Right lobe of liver (tissue), 4 donors: ENCODE measurements at regions not wholly inside any gene's neighbourhood (a gene's known extent, or its start where the extent isn't known, plus 50 kb on each side); places are given as distances from the start of the nearest gene placed in this dataset.
"Not testable (repeated sequence)": the region's sequence is repeated elsewhere in the genome, so short reads cannot be mapped to it uniquely, and the experiment has no call there.

Experiments
- POLR2A ChIP-seq: fragments of 450-650 bp; IDR thresholded peaks from one replicate; pipeline ENCODE4 v1.6.1; 2017; ENCODE audit warnings: antibody characterized with exemption, mild to moderate bottlenecking
- TF ChIP-seq, protein P1 (sequence below), 4 donors: fragments of 200-600 bp in 3 of 4; fragments of 450-650 bp in 1 of 4; IDR thresholded peaks; one replicate each; pipeline versions ENCODE4 v1.5.1 to v1.8.0; 2016 to 2022; ENCODE audit warnings: antibody characterized with exemption in 4 of 4, mild to moderate bottlenecking in 2 of 4
- donor health status: DM: no; HTN: no; CAD: no.
- donor health status: DM: no; HTN: no; CAD: no.
- donor health status: DM: no; HTN: yes; CAD: no.

DNA sequence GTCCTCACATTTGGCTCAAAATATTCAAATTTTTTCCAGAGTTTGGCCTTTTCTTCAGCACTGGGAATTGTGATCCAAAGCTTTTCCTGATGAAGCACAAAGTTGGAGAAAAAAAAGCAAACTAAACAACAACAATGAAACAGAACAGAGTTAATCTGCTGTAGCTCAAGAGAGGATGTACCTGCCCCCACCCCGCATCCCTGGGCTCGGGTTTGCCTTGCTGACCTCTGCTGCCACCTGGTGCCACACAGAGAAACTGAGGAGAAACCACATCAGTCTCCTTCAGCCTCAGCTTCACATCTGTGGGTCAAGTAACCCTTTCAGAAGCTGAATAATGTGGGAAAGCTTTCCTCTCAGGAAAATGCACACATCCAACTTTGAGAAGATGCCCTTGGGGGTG, 290.4 kb downstream of the RTP5 start:
- TF ChIP-seq, protein P1, sequence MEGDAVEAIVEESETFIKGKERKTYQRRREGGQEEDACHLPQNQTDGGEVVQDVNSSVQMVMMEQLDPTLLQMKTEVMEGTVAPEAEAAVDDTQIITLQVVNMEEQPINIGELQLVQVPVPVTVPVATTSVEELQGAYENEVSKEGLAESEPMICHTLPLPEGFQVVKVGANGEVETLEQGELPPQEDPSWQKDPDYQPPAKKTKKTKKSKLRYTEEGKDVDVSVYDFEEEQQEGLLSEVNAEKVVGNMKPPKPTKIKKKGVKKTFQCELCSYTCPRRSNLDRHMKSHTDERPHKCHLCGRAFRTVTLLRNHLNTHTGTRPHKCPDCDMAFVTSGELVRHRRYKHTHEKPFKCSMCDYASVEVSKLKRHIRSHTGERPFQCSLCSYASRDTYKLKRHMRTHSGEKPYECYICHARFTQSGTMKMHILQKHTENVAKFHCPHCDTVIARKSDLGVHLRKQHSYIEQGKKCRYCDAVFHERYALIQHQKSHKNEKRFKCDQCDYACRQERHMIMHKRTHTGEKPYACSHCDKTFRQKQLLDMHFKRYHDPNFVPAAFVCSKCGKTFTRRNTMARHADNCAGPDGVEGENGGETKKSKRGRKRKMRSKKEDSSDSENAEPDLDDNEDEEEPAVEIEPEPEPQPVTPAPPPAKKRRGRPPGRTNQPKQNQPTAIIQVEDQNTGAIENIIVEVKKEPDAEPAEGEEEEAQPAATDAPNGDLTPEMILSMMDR (IDR thresholded peaks at IDR 0.05): peak in 1 of 4 donors; percentile 65
- not testable (repeated sequence) for TF ChIP-seq POLR2A
